Ishikawa (cell line): ENCODE measurements at regions not wholly inside any gene's neighbourhood (a gene's known extent, or its start where the extent isn't known, plus 50 kb on each side); places are given as distances from the start of the nearest gene placed in this dataset.

Experiments
- EP300 ChIP-seq: IDR thresholded peaks from 2 replicates; pipeline ENCODE4 v1.6.1; 2012; ENCODE audit warnings: borderline replicate concordance
- ZBTB7A ChIP-seq: IDR thresholded peaks from 2 replicates; pipeline ENCODE4 v1.6.1; 2012; ENCODE audit warnings: low read depth

GRCh38 chr20:19009081-19009688 is 195.6 kb downstream of the SCP2D1 start:
- TF ChIP-seq EP300 (no peak), ZBTB7A (no peak)
